Panc1 (cell line): ENCODE measurements at regions not wholly inside any gene's neighbourhood (a gene's known extent, or its start where the extent isn't known, plus 50 kb on each side); places are given as distances from the start of the nearest gene placed in this dataset.

ENCODE experiments used
- ATAC-seq: fragments of 200-7000 bp; cut with Tn5 transposase; 2 replicates; pipeline ENCODE4 v1.9.1; 2020; ENCODE audit warnings: mild to moderate bottlenecking, moderate library complexity
- BruUV-seq: library from RNA; stranded (reverse); fragments of 400-500 nt; replicated peaks from 2 replicates; lab custom pipeline; 2021; lab: Mats Ljungman, UMichigan
- CTCF ChIA-PET: fragments of 300-600 bp; sonication (Branson Sonifier 250); formaldehyde crosslinking; loops from one replicate; lab custom pipeline; 2022; ENCODE audit warnings: antibody characterized with exemption; lab: Charles Lee
- POLR2A ChIA-PET: fragments of 300-600 bp; sonication (Branson Sonifier 250); formaldehyde crosslinking; loops from one replicate; lab custom pipeline; 2022; ENCODE audit warnings: antibody characterized with exemption; lab: Charles Lee
- DNase-seq: peaks from one replicate; pipeline ENCODE4 v3.0.0-alpha.2; 2010; ENCODE audit warnings: low read depth, low spot score
- H3K27ac ChIP-seq: 2 replicates; pipeline ENCODE4 v1.5.1; 2011; ENCODE audit warnings: mild to moderate bottlenecking, low read length, inconsistent platforms
- H3K27me3 ChIP-seq: fragments of 200-500 bp; sonication (Bioruptor generic); 2 replicates; pipeline ENCODE4 v1.6.0; 2014; ENCODE audit warnings: low read length, inconsistent platforms; ENCODE audit not compliant: control insufficient read depth, insufficient read depth
- H3K36me3 ChIP-seq: fragments of 200-500 bp; sonication (Bioruptor generic); 2 replicates; pipeline ENCODE4 v1.5.1; 2014; ENCODE audit warnings: inconsistent platforms, mild to moderate bottlenecking, low read length, moderate library complexity; ENCODE audit not compliant: control insufficient read depth, insufficient read depth
- H3K4me1 ChIP-seq: 2 replicates; pipeline ENCODE4 v1.5.1; 2011; ENCODE audit warnings: inconsistent platforms, mild to moderate bottlenecking, low read length, moderate library complexity; ENCODE audit not compliant: control insufficient read depth, insufficient read depth
- H3K4me3 ChIP-seq, 2 experiments: 2 replicates each; pipeline ENCODE4 v1.5.1; 2011 to 2012; ENCODE audit warnings: low read depth in 2 of 2, low read length in 2 of 2, mild to moderate bottlenecking in 2 of 2, inconsistent platforms in 1 of 2, moderate library complexity in 1 of 2
- H3K9me3 ChIP-seq: fragments of 200-500 bp; sonication (Bioruptor generic); 2 replicates; pipeline ENCODE4 v1.5.1; 2014; ENCODE audit warnings: low read depth, mild to moderate bottlenecking, inconsistent platforms, low read length, moderate library complexity; ENCODE audit not compliant: control insufficient read depth, insufficient read depth
- POLR2AphosphoS5 ChIP-seq: IDR thresholded peaks from 2 replicates; pipeline ENCODE4 v1.6.1; 2012; ENCODE audit warnings: mild to moderate bottlenecking, low read depth, low read length, moderate library complexity
- REST ChIP-seq, 2 experiments: IDR thresholded peaks; 2 replicates each; pipeline ENCODE4 v1.6.1; 2011 to 2012; ENCODE audit warnings: low read depth in 2 of 2, control low read depth in 1 of 2, low read length in 1 of 2, mild to moderate bottlenecking in 1 of 2, moderate library complexity in 1 of 2; ENCODE audit not compliant: insufficient read depth in 1 of 2
- SIN3A ChIP-seq: IDR thresholded peaks from 2 replicates; pipeline ENCODE4 v1.6.1; 2012; ENCODE audit warnings: low read depth, mild to moderate bottlenecking, low read length, moderate library complexity, borderline replicate concordance; ENCODE audit not compliant: insufficient read depth
- TCF7L2 ChIP-seq: IDR thresholded peaks from 2 replicates; pipeline ENCODE4 v1.6.1; 2011; ENCODE audit warnings: mild to moderate bottlenecking, low read depth, low read length, inconsistent platforms
- in situ Hi-C: cut with HindIII; loops from 2 replicates; pipeline ENCODE4 v1.10.0; 2016; ENCODE audit warnings: low sequenced_read_pairs, low pct_unique_long_range_greater_than_20kb
- intact Hi-C: fragments of 100-400 bp; cut with micrococcal nuclease; formaldehyde crosslinking; loops from one replicate; pipeline ENCODE4 v1.10.0; 2022; ENCODE audit not compliant: unreplicated experiment
- TF ChIP-seq, protein P1 (sequence below): fragments of 450-650 bp; IDR thresholded peaks from 2 replicates; pipeline ENCODE4 v1.5.1; 2017; ENCODE audit warnings: mild to moderate bottlenecking

DNA sequence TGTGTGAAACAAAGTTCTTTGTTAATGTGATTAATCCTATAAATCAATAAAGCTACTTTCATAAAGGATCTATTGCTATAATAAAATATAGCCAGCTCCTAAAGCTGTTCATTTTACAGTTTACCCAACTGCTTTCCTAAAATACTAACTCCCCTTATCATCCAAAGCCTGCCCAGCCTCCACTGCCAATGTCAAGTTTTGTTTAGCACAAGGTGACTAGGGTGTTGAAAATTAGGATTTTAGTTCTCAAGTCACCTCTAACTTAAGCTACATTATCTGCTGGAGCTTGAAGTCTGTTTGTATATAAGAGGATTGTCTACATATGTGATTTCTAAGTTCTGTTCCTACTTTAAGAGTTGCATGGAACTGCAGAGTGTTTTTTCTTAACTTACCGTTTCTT, 86.3 kb downstream of the CCER1 start:
- DNase-seq = no peak
- ATAC-seq = no peak
- ChIA-PET POLR2A (no interaction called here), CTCF (interaction anchor here (0.7 kb wide), 1 partner anchor 14 kb away, joined by 7 read pairs; no protein-coding TSS in a partner anchor)
- no TSS peak for BruUV-seq
- no peaks in the 10 kb centered on the region for H3K4me1 ChIP-seq
- intact Hi-C loops = no loop called here
- H3K4me3 ChIP-seq = no peak overlapping the region
- no peak overlapping the region for H3K27ac ChIP-seq
- no peaks in the 10 kb centered on the region for H3K9me3 ChIP-seq
- H3K36me3 ChIP-seq = no peaks in the 10 kb centered on the region
- no peaks in the 10 kb centered on the region for H3K27me3 ChIP-seq
- in situ Hi-C loops = no loop called here
- TF ChIP-seq, protein P1, sequence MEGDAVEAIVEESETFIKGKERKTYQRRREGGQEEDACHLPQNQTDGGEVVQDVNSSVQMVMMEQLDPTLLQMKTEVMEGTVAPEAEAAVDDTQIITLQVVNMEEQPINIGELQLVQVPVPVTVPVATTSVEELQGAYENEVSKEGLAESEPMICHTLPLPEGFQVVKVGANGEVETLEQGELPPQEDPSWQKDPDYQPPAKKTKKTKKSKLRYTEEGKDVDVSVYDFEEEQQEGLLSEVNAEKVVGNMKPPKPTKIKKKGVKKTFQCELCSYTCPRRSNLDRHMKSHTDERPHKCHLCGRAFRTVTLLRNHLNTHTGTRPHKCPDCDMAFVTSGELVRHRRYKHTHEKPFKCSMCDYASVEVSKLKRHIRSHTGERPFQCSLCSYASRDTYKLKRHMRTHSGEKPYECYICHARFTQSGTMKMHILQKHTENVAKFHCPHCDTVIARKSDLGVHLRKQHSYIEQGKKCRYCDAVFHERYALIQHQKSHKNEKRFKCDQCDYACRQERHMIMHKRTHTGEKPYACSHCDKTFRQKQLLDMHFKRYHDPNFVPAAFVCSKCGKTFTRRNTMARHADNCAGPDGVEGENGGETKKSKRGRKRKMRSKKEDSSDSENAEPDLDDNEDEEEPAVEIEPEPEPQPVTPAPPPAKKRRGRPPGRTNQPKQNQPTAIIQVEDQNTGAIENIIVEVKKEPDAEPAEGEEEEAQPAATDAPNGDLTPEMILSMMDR = no peak
- TF ChIP-seq POLR2AphosphoS5 (no peak), TCF7L2 (no peak), REST (IDR thresholded peaks at IDR 0.05; ENCODE audit: insufficient read depth in 1 of 2, low read depth in 2 of 2, low read length in 1 of 2) (no peak), SIN3A (no peak)

DNA sequence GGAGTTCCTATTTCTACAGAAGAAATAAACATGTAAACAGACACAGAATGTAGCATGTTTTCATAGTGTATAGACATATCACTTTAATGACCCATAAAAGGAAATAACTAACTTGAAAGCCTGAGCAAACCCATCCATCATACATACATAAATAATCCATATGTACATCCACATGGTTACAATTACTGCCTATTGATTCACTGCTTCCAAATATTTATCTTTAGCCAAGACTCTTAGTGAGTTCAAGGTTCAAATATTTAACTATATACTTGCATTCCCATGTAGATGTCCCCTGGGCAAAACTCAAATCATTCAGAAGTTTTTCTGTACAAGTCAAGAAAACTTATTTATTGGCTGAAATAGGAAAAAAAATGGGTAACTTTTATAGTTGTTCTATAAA, 95.4 kb downstream of the CCER1 start:
- Histone ChIP-seq H3K9me3 (no peaks in the 10 kb centered on the region), H3K36me3 (no peaks in the 10 kb centered on the region), H3K27me3 (no peaks in the 10 kb centered on the region), H3K27ac (no peak overlapping the region), H3K4me3 (no peak overlapping the region), H3K4me1 (no peaks in the 10 kb centered on the region)
- POLR2A ChIA-PET = no interaction called here
- CTCF ChIA-PET = no interaction called here
- no peak for DNase-seq
- no TSS peak for BruUV-seq
- intact Hi-C loops (no loop called here), in situ Hi-C loops (no loop called here)
- TF ChIP-seq POLR2AphosphoS5 (no peak), REST (IDR thresholded peaks at IDR 0.05; ENCODE audit: insufficient read depth in 1 of 2, low read depth in 2 of 2, low read length in 1 of 2) (no peak), TCF7L2 (no peak), SIN3A (no peak)
- TF ChIP-seq, protein P1 = no peak
- ATAC-seq = no peak
